ENCODE measurements at regions not wholly inside any gene's neighbourhood (a gene's known extent, or its start where the extent isn't known, plus 50 kb on each side); places are given as distances from the start of the nearest gene placed in this dataset.

- Histone ChIP-seq H3K27me3 (no peaks in the 10 kb centered on the region), H3K27ac (no peak overlapping the region), H3K4me3 (no peak overlapping the region), H3K36me3 (no peaks in the 10 kb centered on the region), H3K9me3 (no peaks in the 10 kb centered on the region), H3K4me1 (ENCODE audit: insufficient read depth) (no peaks in the 10 kb centered on the region)
- TF ChIP-seq CTCF (IDR thresholded peaks at IDR 0.05) (no peak), POLR2A (IDR thresholded peaks at IDR 0.05) (no peak), EP300 (IDR thresholded peaks at IDR 0.05) (no peak)
- no peak for DNase-seq
- 88 to 93% (median 93%) methylated on average over 16 of the region's 16 CpGs for WGBS, 3 donors
- intact Hi-C loops (cut with DNase I): no loop called here
These were observed 53.9 kb downstream of the FOXL1 start for GRCh38 chr16:86632206-86632605.

GRCh38 chr16:86632944-86633343 is 54.6 kb downstream of the FOXL1 start:
- Histone ChIP-seq H3K9me3 (no peaks in the 10 kb centered on the region), H3K36me3 (no peaks in the 10 kb centered on the region), H3K4me1 (ENCODE audit: insufficient read depth) (no peaks in the 10 kb centered on the region), H3K4me3 (no peak overlapping the region), H3K27me3 (no peaks in the 10 kb centered on the region), H3K27ac (no peak overlapping the region)
- intact Hi-C loops (cut with DNase I): no loop called here
- no peak for TF ChIP-seq CTCF (IDR thresholded peaks at IDR 0.05)
- TF ChIP-seq EP300 (IDR thresholded peaks at IDR 0.05): no peak
- no peak for TF ChIP-seq POLR2A (IDR thresholded peaks at IDR 0.05)
- WGBS, 3 donors: 87 to 90% (median 88%) methylated on average over 8 of the region's 8 CpGs
- no peak for DNase-seq

GRCh38 chr16:86634292-86634691 is 55.9 kb downstream of the FOXL1 start:
- no peak overlapping the region for H3K4me3 ChIP-seq
- no peaks in the 10 kb centered on the region for H3K36me3 ChIP-seq
- H3K4me1 ChIP-seq (ENCODE audit: insufficient read depth): no peaks in the 10 kb centered on the region
- TF ChIP-seq EP300 (IDR thresholded peaks at IDR 0.05) (no peak), CTCF (IDR thresholded peaks at IDR 0.05) (no peak), POLR2A (IDR thresholded peaks at IDR 0.05) (no peak)
- no peaks in the 10 kb centered on the region for H3K9me3 ChIP-seq
- intact Hi-C loops (cut with DNase I): no loop called here
- no peaks in the 10 kb centered on the region for H3K27me3 ChIP-seq
- no peak overlapping the region for H3K27ac ChIP-seq
- WGBS, 3 donors: 95 to 97% (median 96%) methylated on average over 1 of the region's 1 CpG
- no peak for DNase-seq

- TF ChIP-seq CTCF (IDR thresholded peaks at IDR 0.05) (no peak), POLR2A (IDR thresholded peaks at IDR 0.05) (no peak), EP300 (IDR thresholded peaks at IDR 0.05) (no peak)
- H3K27ac ChIP-seq: no peak overlapping the region
- no peaks in the 10 kb centered on the region for H3K9me3 ChIP-seq
- intact Hi-C loops (cut with DNase I): no loop called here
- H3K27me3 ChIP-seq: no peaks in the 10 kb centered on the region
- no peaks in the 10 kb centered on the region for H3K4me1 ChIP-seq (ENCODE audit: insufficient read depth)
- no peaks in the 10 kb centered on the region for H3K36me3 ChIP-seq
- H3K4me3 ChIP-seq: no peak overlapping the region
- 45 to 64% (median 63%) methylated on average over 9 of the region's 9 CpGs for WGBS, 3 donors
- DNase-seq: no peak
These were observed 57.0 kb downstream of the FOXL1 start for GRCh38 chr16:86635176-86635876.

Measured in ovary (tissue), 7 donors.